IPS-NIHi7 (cell line): ENCODE measurements at regions not wholly inside any gene's neighbourhood (a gene's known extent, or its start where the extent isn't known, plus 50 kb on each side); places are given as distances from the start of the nearest gene placed in this dataset.
"Not testable (repeated sequence)": the region's sequence is repeated elsewhere in the genome, so short reads cannot be mapped to it uniquely, and the experiment has no call there.

ENCODE experiments used
- DNase-seq: peaks from one replicate; pipeline ENCODE4 v3.0.0; 2012; ENCODE audit warnings: mixed read lengths; ENCODE audit errors: extremely low spot score

DNA sequence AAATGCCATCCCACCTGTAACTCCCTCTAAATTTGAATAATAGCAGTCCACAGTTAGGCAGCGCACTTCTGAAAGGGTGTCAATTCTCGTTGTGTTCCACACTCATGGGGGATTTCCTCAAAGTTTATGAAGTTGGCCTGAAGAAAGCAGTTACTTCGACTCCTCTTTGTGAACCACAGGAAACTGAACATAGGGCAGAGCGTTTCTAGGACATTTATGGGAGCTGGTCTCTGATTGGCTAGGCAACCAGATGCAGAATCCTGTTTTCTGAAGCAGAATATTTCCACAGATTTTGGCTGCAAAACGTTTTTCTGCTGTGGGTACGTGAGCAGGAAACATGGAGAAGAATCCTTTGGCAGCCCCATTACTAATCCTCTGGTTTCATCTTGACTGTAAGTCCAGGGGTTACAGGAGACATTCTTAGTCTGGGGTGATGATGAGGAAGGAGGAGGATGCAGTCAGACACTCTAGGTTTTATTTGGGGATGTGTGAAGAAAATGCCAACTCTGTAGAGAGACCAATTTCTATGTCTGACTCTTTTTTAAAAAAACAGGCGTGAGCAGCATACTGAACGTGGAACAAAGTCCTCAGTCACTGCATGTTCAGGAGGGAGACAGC, 431.5 kb upstream of the OR4E1 start:
- DNase-seq = no peak

DNA sequence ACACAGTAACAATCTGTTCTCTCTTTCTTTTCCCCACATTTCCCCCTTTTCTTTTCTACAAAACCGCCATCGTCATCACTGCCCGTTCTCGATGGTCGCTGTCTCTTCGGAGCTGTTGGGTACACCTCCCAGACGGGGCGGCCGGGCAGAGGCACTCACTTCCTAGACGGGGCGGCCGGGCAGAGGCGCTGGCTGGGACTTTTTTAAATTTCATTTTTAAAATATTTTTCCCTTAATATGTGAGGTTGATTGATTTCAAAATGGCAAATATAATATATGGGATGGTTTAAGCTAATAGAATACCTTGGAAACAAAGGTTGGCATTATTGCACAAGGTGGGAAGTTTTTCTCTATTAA, 427.1 kb upstream of the OR4E1 start:
- DNase-seq = not testable (repeated sequence)

DNA sequence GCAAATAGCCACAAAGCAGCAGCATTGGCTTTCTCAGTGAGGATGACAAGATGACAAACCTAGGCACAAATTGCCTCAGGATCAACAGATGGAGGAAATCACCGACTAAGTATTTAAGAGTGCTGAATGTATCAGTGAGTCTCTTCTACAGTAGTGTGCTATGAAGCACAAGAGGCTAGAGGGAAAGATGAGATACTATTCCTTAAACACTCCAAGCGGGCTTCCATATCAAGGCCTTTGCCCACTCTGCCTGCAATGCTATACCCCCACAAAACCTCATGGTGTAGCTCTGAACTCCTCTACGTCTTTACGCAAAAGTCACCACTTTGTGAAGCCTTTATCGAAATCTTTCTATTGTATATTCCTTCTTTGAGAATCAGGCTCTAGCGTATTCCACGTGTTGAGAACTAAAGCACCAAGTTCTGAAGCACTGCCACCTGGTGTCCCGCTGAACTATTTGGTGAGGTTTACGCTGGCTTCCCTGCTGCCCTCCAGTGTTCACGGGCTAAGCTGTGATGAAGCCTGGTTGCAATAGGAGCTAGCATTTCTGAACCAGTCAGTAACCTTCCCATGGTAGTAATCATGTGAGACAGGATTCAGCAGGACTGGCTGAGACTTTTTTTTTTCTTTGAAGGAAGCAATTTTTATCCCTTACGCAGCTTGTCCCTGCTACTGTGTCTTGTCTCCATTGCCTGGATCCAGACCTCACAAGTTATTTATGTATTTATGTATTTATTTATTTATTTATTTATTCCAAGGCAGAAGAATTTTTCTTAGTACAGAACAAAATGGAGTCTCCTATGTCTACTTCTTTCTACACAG, 426.5 kb upstream of the OR4E1 start:
- DNase-seq = peak; percentile 78

DNA sequence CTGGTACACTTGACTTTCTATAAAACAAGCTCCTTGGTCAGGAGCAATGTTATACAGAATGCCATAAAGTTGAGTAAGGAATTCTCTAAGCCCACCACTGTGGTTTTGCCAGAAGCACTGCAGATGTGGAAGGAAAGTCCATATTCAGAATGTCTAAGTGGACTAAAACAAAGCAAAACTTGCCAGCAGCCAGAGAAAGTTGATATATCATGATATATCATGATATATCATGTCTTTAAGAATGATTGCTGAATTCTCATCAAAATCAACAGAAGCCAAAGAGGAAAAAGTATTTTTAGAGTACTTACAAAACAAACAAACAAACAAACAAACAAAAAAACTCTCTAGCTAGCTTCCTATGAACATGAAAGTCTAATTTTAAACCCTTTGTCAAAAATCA, 424.8 kb upstream of the OR4E1 start:
- no peak for DNase-seq

DNA sequence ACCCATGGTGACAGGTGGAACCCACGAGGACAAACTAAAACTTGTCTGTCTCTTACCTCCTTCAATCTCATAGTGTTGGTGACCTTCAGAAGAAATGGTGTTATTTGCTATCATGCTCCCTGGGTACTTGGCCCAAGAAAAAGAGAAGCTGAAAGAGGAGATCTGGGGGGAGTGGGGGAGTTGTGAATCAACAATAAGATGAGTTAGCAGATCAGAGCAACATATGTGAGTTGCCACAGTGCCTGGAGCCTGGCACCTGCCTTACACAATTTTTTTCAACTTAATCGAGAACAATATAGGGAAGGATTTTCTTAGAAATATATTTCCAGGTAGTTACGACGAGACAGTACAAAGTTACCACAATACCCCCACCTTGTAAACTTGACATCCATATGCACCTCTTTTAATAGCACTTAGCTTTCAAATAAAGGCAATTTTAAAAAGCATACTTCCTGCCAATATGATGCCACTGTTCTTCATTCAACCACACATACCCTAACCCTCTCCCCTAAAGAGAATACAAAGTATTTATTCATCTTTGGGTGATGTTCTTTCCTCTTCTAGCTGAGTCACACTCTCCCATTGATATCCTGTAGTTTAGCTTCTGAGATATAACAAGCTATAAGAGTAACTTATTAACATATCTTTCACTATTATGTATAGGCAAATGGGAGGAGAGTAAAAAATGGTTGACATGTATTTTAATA, 424.1 kb upstream of the OR4E1 start:
- no peak for DNase-seq

DNA sequence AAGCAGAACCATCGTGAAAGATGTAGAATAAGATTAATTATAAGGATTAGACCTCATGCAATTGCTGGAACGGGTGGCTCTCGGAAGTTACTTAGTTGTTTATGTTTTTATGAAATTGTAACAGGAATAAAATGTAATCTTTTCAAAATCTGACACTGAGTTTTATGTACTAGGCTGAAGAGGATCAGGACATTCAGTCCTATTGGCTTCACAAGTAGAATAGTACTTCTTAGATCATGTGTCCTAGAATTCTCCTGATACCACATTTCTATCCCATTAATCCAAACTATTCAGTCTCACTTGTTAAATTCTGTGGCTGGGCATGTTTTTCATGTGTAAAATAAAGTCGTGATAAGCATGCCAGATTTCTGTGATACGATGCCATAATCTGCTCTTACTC, 423.5 kb upstream of the OR4E1 start:
- DNase-seq = no peak

DNA sequence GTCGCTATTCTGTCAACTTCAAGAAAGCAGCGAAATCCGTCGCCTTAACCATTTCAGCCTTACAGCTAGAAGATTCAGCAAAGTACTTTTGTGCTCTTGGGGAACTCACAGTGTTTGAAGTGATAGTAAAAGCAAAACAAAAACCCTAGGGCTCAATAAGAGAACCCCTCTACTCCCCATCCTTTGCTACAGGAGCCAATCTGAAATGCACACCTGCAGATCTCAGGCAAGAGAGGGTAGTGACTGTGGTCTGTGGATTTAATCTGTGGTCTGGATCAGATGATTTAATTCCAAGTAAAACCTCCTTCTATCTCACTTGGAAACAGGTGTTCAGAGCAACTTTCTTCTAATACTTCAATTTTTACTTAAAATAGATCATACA, 422.9 kb upstream of the OR4E1 start:
- no peak for DNase-seq

DNA sequence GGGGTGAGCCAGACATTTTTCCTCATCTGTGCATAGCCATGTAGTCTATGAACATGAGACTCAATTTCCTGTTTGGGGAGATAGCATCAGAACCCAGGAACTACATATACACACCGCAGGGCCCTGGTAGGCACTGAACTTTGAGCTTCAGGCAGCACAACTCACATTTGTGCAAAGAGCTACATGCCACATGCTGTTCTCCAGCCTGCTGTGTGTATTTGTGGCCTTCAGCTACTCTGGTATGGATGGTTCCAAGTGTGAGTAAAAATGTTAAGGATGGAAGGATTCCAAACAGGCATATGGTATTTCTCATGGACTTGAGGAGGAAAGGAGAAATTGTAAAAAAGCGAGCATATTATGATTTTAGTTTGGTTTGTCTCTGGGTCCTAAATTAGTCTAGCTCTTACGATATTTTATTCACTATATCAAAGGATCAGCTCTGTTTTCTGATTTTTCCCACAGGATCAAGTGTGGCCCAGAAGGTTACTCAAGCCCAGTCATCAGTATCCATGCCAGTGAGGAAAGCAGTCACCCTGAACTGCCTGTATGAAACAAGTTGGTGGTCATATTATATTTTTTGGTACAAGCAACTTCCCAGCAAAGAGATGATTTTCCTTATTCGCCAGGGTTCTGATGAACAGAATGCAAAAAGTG, 422.4 kb upstream of the OR4E1 start:
- no peak for DNase-seq

DNA sequence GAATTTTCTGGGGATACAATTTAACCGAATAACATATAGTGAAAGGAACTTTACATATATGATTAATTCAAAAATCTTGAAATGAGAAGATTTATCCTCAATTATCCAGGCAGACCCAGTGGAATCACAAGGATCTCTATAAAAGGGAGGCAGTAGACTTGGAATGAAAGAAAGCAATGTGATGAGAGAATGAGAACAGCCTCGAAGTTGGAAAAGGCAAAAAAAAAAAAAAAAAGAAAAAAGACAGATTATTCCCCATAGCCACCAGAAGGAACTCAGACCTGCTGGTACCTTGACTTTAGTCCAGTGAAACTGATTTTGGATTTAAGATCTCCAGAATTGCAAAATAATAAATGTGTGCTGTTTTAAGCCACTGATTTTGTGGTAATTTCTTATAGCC, 416.3 kb upstream of the OR4E1 start:
- no peak for DNase-seq

DNA sequence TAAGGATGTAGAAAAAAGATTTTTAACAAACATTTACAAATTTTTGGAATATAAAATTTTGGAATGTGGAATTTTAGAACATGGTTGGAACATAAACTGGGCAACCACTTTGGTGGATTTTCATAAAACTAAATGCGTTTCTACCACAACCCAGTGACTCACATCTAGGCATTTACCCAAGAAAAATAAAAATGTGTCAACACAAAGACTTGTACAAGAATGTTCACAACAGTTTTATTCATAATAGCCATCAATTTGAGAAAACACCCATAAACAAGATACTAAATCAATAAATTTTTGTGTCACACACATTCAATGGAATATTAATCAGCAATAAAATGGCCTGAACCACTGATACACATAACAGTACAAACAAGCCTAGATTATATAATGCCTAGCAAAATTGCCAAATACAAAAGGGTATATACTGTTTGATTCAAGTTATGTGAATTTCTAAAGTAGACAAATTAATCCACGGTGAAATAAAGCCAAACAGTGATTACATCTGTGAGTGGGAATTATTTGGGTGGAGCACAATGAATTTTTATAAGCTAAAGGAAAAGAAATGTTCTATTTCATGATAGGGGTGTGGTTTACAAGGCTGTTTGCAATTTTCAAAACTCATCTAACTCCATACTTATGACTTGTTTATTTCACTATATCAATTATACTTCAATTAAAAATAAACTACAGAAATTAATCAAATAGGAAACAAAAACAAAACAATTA, 415.2 kb upstream of the OR4E1 start:
- DNase-seq = no peak

DNA sequence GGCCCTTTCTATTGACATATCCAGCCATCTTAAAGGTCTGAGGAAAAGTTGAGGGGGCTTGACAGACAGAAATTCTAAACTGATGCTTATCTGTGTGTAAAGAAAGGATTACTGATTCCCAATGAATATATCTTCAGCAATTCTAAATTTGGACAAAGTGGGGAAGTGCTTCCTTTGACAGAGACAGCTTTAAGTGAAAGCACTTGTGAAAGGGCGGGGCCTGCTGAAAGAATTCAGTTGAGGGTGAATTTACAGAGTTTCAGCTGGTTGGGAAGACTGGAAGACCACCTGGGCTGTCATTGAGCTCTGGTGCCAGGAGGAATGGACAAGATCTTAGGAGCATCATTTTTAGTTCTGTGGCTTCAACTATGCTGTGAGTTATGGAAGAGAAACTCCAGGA, 412.5 kb upstream of the OR4E1 start:
- DNase-seq = no peak

DNA sequence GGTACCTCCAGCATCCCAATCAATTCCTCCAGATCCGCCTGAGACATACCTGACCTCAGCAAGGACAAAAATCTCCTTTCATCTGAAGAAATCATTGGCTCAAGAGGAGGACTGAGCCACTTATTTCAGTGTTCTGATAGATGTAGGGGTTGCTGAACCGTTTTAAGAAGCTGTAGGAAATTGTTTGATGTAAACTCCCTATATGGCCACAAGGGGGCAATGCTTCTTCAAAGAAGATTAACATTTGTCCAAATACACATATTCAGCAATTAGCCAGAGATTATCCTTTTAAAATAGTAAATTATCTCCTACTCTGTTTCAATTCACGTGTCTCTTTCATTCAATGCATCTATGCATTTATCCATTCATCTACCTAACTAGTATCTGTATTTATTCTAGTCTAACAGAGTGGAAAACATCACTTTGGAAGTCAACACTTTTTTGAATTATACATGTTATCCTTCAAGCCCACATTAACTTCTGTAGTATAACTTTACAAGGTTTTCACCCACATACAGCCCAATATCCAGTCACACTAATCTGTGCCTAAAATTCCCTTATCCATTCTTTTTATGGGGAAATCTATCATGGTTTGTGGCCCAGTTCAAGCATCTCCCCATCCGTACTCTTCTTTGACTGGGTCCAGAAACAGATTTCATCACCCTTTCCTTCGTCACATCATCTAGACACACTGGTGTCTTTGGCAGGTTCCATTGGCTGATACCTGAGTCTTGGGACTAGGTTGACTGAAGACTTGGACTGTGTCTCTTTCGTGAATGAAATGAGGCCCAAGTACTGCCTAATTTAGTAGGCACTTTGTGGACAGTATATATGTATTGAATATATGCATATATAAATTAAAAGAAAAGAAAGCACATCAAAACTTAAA, 411.0 kb upstream of the OR4E1 start:
- DNase-seq = peak; percentile 31

DNA sequence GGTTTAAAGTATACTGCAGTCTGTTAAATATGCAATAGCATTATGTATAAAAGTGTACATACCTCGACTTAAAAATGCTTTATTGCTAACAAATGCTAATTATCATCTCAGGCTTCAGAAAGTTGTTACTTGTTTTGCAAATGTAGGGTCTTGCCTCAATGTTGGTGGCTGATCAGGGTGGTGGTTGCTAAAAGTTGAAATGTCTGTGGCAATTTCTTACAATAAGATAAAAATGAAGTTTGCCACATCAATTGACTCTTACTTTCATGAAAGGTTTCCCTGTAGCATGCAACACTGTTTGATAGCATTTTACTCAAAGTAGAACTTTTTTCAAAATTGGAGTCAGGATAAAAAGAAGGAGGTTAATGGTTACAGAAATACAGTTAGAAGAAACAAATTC, 407.7 kb upstream of the OR4E1 start:
- DNase-seq = no peak

DNA sequence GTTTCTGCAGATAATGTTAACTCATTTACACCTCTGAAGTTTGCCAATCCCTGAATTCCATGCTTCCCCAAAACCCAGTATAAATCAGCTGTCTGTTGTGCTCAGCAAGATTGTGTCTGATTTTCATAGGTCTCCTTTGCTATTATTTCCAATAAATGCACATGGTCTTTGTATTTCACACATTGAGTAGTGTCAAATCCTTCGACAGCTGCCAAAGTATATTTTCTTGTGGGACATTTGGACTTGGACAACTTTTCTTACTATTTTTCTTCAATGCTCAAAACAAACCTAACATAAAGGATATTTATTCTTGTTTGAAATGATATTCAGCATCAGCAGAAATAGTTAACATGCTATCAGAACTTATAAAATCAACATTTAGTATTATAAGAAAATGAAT, 406.1 kb upstream of the OR4E1 start:
- DNase-seq = no peak

DNA sequence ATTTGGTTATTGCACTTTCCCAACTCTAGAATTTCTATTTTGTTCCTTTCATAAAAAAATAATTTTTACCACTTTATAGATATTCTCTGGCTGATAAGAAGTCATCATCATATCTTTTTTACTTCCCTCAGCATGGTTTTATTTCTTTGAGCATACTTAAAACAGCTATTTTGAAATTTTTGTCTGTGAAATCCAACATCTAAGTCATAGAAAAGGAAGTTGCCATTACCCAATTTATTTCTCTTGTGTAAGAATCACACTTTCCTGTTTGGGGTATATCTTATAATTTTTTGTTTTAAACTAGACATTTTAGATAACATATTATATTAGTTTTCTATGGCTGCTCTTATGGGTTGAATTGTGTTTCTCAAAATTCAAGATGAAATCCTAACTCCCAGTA, 400.2 kb upstream of the OR4E1 start:
- no peak for DNase-seq

DNA sequence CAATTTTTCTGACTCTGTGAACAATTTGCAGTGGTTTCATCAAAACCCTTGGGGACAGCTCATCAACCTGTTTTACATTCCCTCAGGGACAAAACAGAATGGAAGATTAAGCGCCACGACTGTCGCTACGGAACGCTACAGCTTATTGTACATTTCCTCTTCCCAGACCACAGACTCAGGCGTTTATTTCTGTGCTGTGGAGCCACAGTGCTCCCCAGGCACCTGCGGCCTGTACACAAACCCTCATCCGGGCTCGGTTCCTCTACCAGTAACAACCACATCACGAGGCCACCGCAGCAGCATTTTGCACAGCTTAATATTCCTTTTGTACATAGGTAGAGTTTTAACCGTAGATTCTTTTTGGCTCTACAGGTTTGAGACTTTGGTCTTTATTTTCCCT, 397.4 kb upstream of the OR4E1 start:
- DNase-seq = no peak

DNA sequence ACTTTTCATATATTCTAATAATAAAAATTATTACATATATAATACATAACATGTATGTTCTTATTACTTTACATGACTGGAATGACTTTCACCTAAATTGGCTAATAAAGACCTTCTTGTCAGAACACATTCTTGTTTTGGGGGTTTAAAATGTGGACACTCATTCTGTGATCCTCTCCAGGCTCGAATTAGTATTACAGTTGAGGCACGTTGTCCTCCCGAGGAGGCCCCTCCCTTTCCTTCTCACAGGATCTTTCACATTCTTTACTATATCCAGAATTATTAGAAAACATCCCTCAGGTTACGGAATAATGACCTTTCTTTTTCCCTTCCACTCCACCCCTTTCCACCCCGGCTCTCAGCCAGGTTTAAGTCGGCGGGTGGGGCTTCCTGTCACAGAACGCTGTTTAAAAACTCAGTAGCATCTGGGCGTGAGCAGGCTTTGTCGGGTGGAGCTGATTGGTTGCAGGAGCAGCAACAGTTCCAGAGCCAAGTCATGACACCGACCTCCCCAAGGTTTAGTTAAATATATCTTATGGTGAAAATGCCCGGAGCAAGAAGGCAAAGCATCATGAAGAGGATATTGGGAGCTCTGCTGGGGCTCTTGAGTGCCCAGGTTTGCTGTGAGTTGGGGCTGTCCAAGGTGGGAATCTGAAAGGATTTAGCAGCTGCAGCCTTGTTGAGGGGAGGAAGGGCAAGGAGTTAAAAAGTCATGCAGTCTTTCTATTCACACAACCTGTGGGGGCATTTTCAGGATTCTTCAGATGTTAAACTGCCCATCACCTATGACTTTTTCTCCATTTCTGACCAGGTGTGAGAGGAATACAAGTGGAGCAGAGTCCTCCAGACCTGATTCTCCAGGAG, 396.7 kb upstream of the OR4E1 start:
- peak; percentile 46 for DNase-seq

DNA sequence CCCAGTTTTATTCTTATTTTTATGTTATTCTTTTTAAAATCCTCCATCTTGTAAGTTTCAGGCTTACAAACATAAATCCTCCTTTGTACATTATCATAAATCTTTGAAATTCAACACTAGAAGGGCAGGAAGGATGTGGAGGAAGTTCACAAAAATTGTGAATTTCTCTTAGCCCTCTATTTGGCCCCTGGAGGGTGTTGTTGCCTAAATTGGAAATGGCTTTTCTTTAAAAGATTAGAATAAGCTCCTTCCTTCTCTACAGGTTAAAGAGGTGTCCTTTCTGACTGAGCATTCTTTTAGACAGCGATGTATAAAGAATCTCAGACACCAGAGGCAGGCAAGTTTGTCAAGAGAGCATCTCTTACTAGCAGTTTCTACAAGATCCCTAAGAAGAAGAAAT, 391.7 kb upstream of the OR4E1 start:
- DNase-seq = no peak

DNA sequence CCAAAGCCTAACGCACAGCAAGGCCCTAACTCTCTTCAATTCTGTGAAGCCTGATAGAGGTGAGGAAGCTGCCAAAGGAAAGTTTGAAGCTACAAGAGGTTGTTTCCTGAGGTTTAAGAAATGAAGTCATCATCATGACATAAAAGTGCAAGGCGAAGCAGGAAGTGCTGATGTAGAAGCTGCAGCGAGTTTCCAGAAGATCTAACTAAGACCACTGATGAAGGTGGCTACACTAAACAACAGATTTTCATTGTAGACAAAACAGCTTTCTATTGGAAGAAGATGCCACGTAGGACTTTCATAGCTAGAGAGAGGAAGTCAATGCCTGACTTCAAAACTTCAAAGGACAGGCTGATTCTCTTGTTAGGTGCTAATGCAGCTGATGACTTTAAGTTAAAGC, 385.6 kb upstream of the OR4E1 start:
- no peak for DNase-seq

DNA sequence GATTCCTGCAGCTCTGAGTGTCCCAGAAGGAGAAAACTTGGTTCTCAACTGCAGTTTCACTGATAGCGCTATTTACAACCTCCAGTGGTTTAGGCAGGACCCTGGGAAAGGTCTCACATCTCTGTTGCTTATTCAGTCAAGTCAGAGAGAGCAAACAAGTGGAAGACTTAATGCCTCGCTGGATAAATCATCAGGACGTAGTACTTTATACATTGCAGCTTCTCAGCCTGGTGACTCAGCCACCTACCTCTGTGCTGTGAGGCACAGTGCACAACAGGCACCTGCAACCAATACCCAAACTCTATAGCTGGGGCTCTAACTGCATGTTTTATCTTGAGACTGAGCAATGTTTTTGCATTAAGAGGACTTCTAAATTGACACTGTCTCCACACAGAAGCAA, 379.2 kb upstream of the OR4E1 start:
- no peak for DNase-seq
